IMR-90 (cell line): ENCODE measurements at regions not wholly inside any gene's neighbourhood (a gene's known extent, or its start where the extent isn't known, plus 50 kb on each side); places are given as distances from the start of the nearest gene placed in this dataset.
A peak's percentile ranks its signal among the peaks of the same experiment; 100 is the strongest.

Experiments
- ATAC-seq: fragments of 200-7000 bp; cut with Tn5 transposase; 2 replicates; pipeline ENCODE4 v1.9.1; 2020; ENCODE audit warnings: low read depth, mild to moderate bottlenecking, moderate library complexity
- BruUV-seq: library from RNA; stranded (reverse); fragments of 400-500 nt; replicated peaks from 2 replicates; lab custom pipeline; 2021; lab: Mats Ljungman, UMichigan
- CTCF ChIA-PET: fragments of 300-600 bp; formaldehyde crosslinking; extraction: SDS; loops from one replicate; lab custom pipeline; 2021; ENCODE audit warnings: antibody characterized with exemption; lab: Yijun Ruan, JAX
- POLR2A ChIA-PET: fragments of 300-600 bp; sonication (Branson Sonifier 250); formaldehyde crosslinking; loops from one replicate; lab custom pipeline; 2022; ENCODE audit warnings: antibody characterized with exemption; ENCODE audit not compliant: unreplicated experiment; lab: Charles Lee
- DNase-seq: peaks from one replicate; pipeline ENCODE4 v3.0.0; 2013
- H2AFZ ChIP-seq: replicated peaks from 2 replicates; pipeline ENCODE3; 2013; ENCODE audit warnings: low read length, mild to moderate bottlenecking; ENCODE audit not compliant: poor library complexity
- H2AK5ac ChIP-seq: 2 replicates; pipeline ENCODE4 v1.6.1; 2013; ENCODE audit warnings: low read depth, low read length, inconsistent platforms
- H2AK9ac ChIP-seq: replicated peaks from 2 replicates; pipeline ENCODE3; 2013; ENCODE audit warnings: mild to moderate bottlenecking, low read depth, low read length, moderate library complexity; ENCODE audit not compliant: poor library complexity
- H2BK120ac ChIP-seq: 2 replicates; pipeline ENCODE4 v1.6.1; 2013; ENCODE audit warnings: low read depth, low read length, inconsistent platforms
- H2BK15ac ChIP-seq: 3 replicates; pipeline ENCODE4 v1.6.1; 2013; ENCODE audit warnings: low read depth, low read length, inconsistent platforms
- H2BK20ac ChIP-seq: 2 replicates; pipeline ENCODE4 v1.6.1; 2013; ENCODE audit warnings: low read depth, mild to moderate bottlenecking, inconsistent platforms, low read length, moderate library complexity
- H2BK5ac ChIP-seq: 2 replicates; pipeline ENCODE4 v1.6.1; 2013; ENCODE audit warnings: mild to moderate bottlenecking, low read depth, low read length, inconsistent platforms; ENCODE audit not compliant: poor library complexity, severe bottlenecking
- H3K14ac ChIP-seq: replicated peaks from 2 replicates; pipeline ENCODE4 v1.6.1; 2013; ENCODE audit warnings: low read depth, low read length, inconsistent platforms
- H3K18ac ChIP-seq: 2 replicates; pipeline ENCODE4 v1.6.1; 2013; ENCODE audit warnings: low read depth, low read length, control low read depth
- H3K23ac ChIP-seq: 2 replicates; pipeline ENCODE4 v1.6.1; 2013; ENCODE audit warnings: low read depth, low read length, inconsistent platforms
- H3K27ac ChIP-seq: 2 replicates; pipeline ENCODE4 v1.5.1; 2013; ENCODE audit warnings: mild to moderate bottlenecking, control low read depth, low read length; ENCODE audit not compliant: insufficient read depth
- H3K27me3 ChIP-seq: 2 replicates; pipeline ENCODE4 v1.6.1; 2013; ENCODE audit warnings: low read length; ENCODE audit not compliant: control insufficient read depth, insufficient read depth
- H3K36me3 ChIP-seq: 2 replicates; pipeline ENCODE4 v1.6.1; 2013; ENCODE audit warnings: low read length, mixed read lengths; ENCODE audit not compliant: control insufficient read depth, insufficient read depth
- H3K4ac ChIP-seq: 2 replicates; pipeline ENCODE4 v1.6.1; 2013; ENCODE audit warnings: low read depth, low read length, inconsistent platforms
- H3K4me1 ChIP-seq: 2 replicates; pipeline ENCODE4 v1.6.1; 2013; ENCODE audit warnings: low read length, mixed read lengths; ENCODE audit not compliant: control insufficient read depth, insufficient read depth
- H3K4me2 ChIP-seq: 2 replicates; pipeline ENCODE4 v1.6.1; 2013; ENCODE audit warnings: low read depth, mild to moderate bottlenecking, control low read depth, low read length, moderate library complexity
- H3K4me3 ChIP-seq: 2 replicates; pipeline ENCODE4 v1.5.1; 2013; ENCODE audit warnings: low read depth, mild to moderate bottlenecking, control low read depth, low read length, moderate library complexity; ENCODE audit not compliant: insufficient read depth
- H3K56ac ChIP-seq: 2 replicates; pipeline ENCODE4 v1.6.1; 2013; ENCODE audit warnings: low read length, inconsistent platforms; ENCODE audit not compliant: insufficient read depth; ENCODE audit errors: extremely low read depth
- H3K79me1 ChIP-seq, 2 experiments: 2 replicates each; pipeline ENCODE4 v1.6.1; 2013; ENCODE audit warnings: low read length in 2 of 2, inconsistent platforms in 1 of 2, low read depth in 1 of 2
- H3K9ac ChIP-seq: 2 replicates; pipeline ENCODE4 v1.6.1; 2013; ENCODE audit warnings: low read depth, low read length, control low read depth
- H3K9me1 ChIP-seq: 2 replicates; pipeline ENCODE4 v1.6.1; 2013; ENCODE audit warnings: low read length, inconsistent platforms; ENCODE audit not compliant: insufficient read depth
- H3K9me3 ChIP-seq: 2 replicates; pipeline ENCODE4 v1.6.1; 2013; ENCODE audit warnings: low read length; ENCODE audit not compliant: control insufficient read depth, insufficient read depth
- H4K20me1 ChIP-seq: 2 replicates; pipeline ENCODE4 v1.6.1; 2013; ENCODE audit warnings: low read length, inconsistent platforms; ENCODE audit not compliant: insufficient read depth
- H4K5ac ChIP-seq: 2 replicates; pipeline ENCODE4 v1.6.1; 2013; ENCODE audit warnings: mild to moderate bottlenecking, low read depth, low read length, control low read depth
- H4K8ac ChIP-seq, 2 experiments: 2 replicates each; pipeline ENCODE4 v1.6.1; 2013; ENCODE audit warnings: low read depth in 2 of 2, low read length in 2 of 2, control low read depth in 1 of 2, inconsistent platforms in 1 of 2
- H4K91ac ChIP-seq: 2 replicates; pipeline ENCODE4 v1.6.1; 2013; ENCODE audit warnings: low read depth, low read length, inconsistent platforms; ENCODE audit not compliant: insufficient read depth
- BHLHE40 ChIP-seq: fragments of 150-350 bp; IDR thresholded peaks from 2 replicates; pipeline ENCODE4 v1.6.1; 2016; ENCODE audit warnings: mild to moderate bottlenecking, low read depth, low read length
- CEBPB ChIP-seq: IDR thresholded peaks from 2 replicates; pipeline ENCODE4 v1.6.1; 2012; ENCODE audit warnings: low read depth, low read length, improper control_type of control experiment
- NFE2L2 ChIP-seq: fragments of 150-350 bp; IDR thresholded peaks from 2 replicates; pipeline ENCODE4 v1.6.1; 2016; ENCODE audit warnings: low read depth, mild to moderate bottlenecking, low read length
- RCOR1 ChIP-seq: IDR thresholded peaks from 2 replicates; pipeline ENCODE4 v1.6.1; 2012; ENCODE audit warnings: mild to moderate bottlenecking, low read length, improper control_type of control experiment; ENCODE audit not compliant: insufficient replicate concordance
- SMC3 ChIP-seq: fragments of 150-350 bp; IDR thresholded peaks from 2 replicates; pipeline ENCODE4 v1.6.1; 2016; ENCODE audit warnings: low read depth, mild to moderate bottlenecking, antibody characterized with exemption, low read length, moderate library complexity
- WGBS, 2 experiments: methylation state at CpG; one replicate each; pipeline versions ENCODE4 v1.1.5 to v1.1.7; 2013; ENCODE audit warnings: missing lambda C conversion rate in 2 of 2; ENCODE audit not compliant: insufficient read length in 1 of 2; ENCODE audit errors: extremely low coverage in 2 of 2; 5-methylcytosine and 5-hydroxymethylcytosine counted together
- dilution Hi-C: fragments of 300-500 bp; cut with HindIII; formaldehyde crosslinking; loops from one replicate; pipeline ENCODE4 v1.14.3; 2018; ENCODE audit warnings: low sequenced_read_pairs; ENCODE audit not compliant: unreplicated experiment
- in situ Hi-C: fragments of 300-500 bp; cut with MboI; formaldehyde crosslinking; loops from 3 replicates; pipeline ENCODE4 v1.14.3; 2019; ENCODE audit warnings: low sequenced_read_pairs, inconsistent platforms, mixed read lengths
- intact Hi-C: fragments of 100-400 bp; cut with micrococcal nuclease; formaldehyde crosslinking; loops from 2 replicates; pipeline ENCODE4 v1.10.0; 2022

- H2BK20ac ChIP-seq: no peak overlapping the region
- H4K91ac ChIP-seq: no peak overlapping the region
- no peaks in the 10 kb centered on the region for H3K36me3 ChIP-seq
- H2AK5ac ChIP-seq: no peak overlapping the region
- H3K4me1 ChIP-seq: no peaks in the 10 kb centered on the region
- no peak overlapping the region for H3K4me3 ChIP-seq
- H3K4ac ChIP-seq: no peak overlapping the region
- H3K56ac ChIP-seq: no peak overlapping the region
- H2BK120ac ChIP-seq: no peak overlapping the region
- no peak overlapping the region for H3K4me2 ChIP-seq
- H2AK9ac ChIP-seq: no peak overlapping the region
- no peak overlapping the region for H2BK15ac ChIP-seq
- no peak overlapping the region for H3K14ac ChIP-seq
- no peaks in the 10 kb centered on the region for H3K79me1 ChIP-seq
- POLR2A ChIA-PET: no interaction called here
- no peak overlapping the region for H2BK5ac ChIP-seq
- TF ChIP-seq CEBPB: no peak
- no peak for TF ChIP-seq SMC3
- no peak for TF ChIP-seq NFE2L2
- TF ChIP-seq RCOR1: no peak
- TF ChIP-seq BHLHE40: no peak
- no CpG with 5 or more reads among the region's 3 CpGs for WGBS, 2 experiments
- no peak overlapping the region for H3K9ac ChIP-seq
- H3K23ac ChIP-seq: no peak overlapping the region
- dilution Hi-C loops: no loop called here
- in situ Hi-C loops: no loop called here
- no peaks in the 10 kb centered on the region for H3K9me3 ChIP-seq
- H4K8ac ChIP-seq: no peak overlapping the region
- intact Hi-C loops: no loop called here
- H3K27ac ChIP-seq: no peak overlapping the region
- H2AFZ ChIP-seq: no peak overlapping the region
- 0 out of 2 replicates have a peak, but pooled peaks have one; percentile 24 for ATAC-seq
- DNase-seq: peak; percentile 1
- H4K20me1 ChIP-seq: no peaks in the 10 kb centered on the region
- CTCF ChIA-PET: no interaction called here
- H4K5ac ChIP-seq: no peak overlapping the region
- H3K18ac ChIP-seq: no peak overlapping the region
- peaks cover 32% of the 10 kb centered on the region for H3K27me3 ChIP-seq
- H3K9me1 ChIP-seq: no peaks in the 10 kb centered on the region
- no TSS peak for BruUV-seq
Measured at GRCh38 chr15:62301993-62302675, 137.0 kb upstream of the C2CD4B start.
